GM18502 (cell line): ENCODE measurements at regions not wholly inside any gene's neighbourhood (a gene's known extent, or its start where the extent isn't known, plus 50 kb on each side); places are given as distances from the start of the nearest gene placed in this dataset.

ENCODE experiments used
- ATAC-seq: cut with Tn5 transposase; IDR thresholded peaks from one replicate; pipeline ENCODE4 v1.9.1; 2021; ENCODE audit warnings: mild to moderate bottlenecking; ENCODE audit not compliant: unreplicated experiment, poor library complexity

GRCh38 chr11:115682101-115682500, 177.9 kb upstream of the CADM1 start:
- ATAC-seq, result no peak

GRCh38 chr11:115679945-115680344, 175.7 kb upstream of the CADM1 start:
- ATAC-seq, result no peak

- ATAC-seq, result no peak
These were observed 174.7 kb upstream of the CADM1 start for GRCh38 chr11:115678942-115679341.

- ATAC-seq, result no peak
These were observed 173.0 kb upstream of the CADM1 start for GRCh38 chr11:115677190-115677589.

GRCh38 chr11:115676768-115677167, 172.6 kb upstream of the CADM1 start:
- no peak for ATAC-seq

GRCh38 chr11:115676206-115676605, 172.0 kb upstream of the CADM1 start:
- no peak for ATAC-seq

- no peak for ATAC-seq
These were observed 170.8 kb upstream of the CADM1 start for GRCh38 chr11:115674937-115675544.

GRCh38 chr11:115674176-115674936, 170.1 kb upstream of the CADM1 start:
- no peak for ATAC-seq

- no peak for ATAC-seq
These were observed 169.5 kb upstream of the CADM1 start for GRCh38 chr11:115673720-115674119.

- no peak for ATAC-seq
These were observed 168.8 kb upstream of the CADM1 start for GRCh38 chr11:115672999-115673411.

- ATAC-seq, result no peak
These were observed 168.2 kb upstream of the CADM1 start for GRCh38 chr11:115672412-115672811.

GRCh38 chr11:115670538-115671205, 166.5 kb upstream of the CADM1 start:
- no peak for ATAC-seq

- ATAC-seq, result no peak
These were observed 161.7 kb upstream of the CADM1 start for GRCh38 chr11:115665958-115666357.

GRCh38 chr11:115665175-115665821, 161.1 kb upstream of the CADM1 start:
- no peak for ATAC-seq

GRCh38 chr11:115664313-115664712, 160.1 kb upstream of the CADM1 start:
- no peak for ATAC-seq

- ATAC-seq, result no peak
These were observed 159.6 kb upstream of the CADM1 start for GRCh38 chr11:115663790-115664189.

- no peak for ATAC-seq
These were observed 156.0 kb upstream of the CADM1 start for GRCh38 chr11:115660030-115660805.

GRCh38 chr11:115659061-115659963, 155.1 kb upstream of the CADM1 start:
- ATAC-seq, result no peak

GRCh38 chr11:115657586-115657985, 153.4 kb upstream of the CADM1 start:
- no peak for ATAC-seq
